ENCODE measurements at regions not wholly inside any gene's neighbourhood (a gene's known extent, or its start where the extent isn't known, plus 50 kb on each side); places are given as distances from the start of the nearest gene placed in this dataset.
A peak's percentile ranks its signal among the peaks of the same experiment; 100 is the strongest.

- no peak overlapping the region for H3K4me3 Mint-ChIP-seq (ENCODE audit: low read depth, unreplicated experiment)
- peaks cover 8% of the 10 kb centered on the region for H3K27me3 Mint-ChIP-seq (ENCODE audit: unreplicated experiment)
- no peak for TF ChIP-seq CTCF (IDR thresholded peaks at IDR 0.05; ENCODE audit: unreplicated experiment)
- peaks cover 35% of the 10 kb centered on the region for H3K4me1 Mint-ChIP-seq (ENCODE audit: low read depth, unreplicated experiment)
- no TSS peak for BruUV-seq (replicated peaks)
- intact Hi-C loops (cut with micrococcal nuclease; ENCODE audit: unreplicated experiment): no loop called here
- H3K27ac Mint-ChIP-seq (ENCODE audit: unreplicated experiment): no peak overlapping the region
- H3K36me3 Mint-ChIP-seq (ENCODE audit: insufficient read depth, unreplicated experiment): no peaks in the 10 kb centered on the region
- peaks cover 3% of the 10 kb centered on the region for H3K9me3 Mint-ChIP-seq (ENCODE audit: low read depth, unreplicated experiment)
- CTCF ChIA-PET: interaction anchor here (0.7 to 1.4 kb wide), 5 partner anchors 12 to 510 kb away, joined by 3 to 6 read pairs (median 4); no protein-coding TSS in a partner anchor
- peak; percentile 99 for DNase-seq
These were observed 212.4 kb downstream of the OPA1 start for GRCh38 chr3:193805448-193805847.

GRCh38 chr3:193808317-193808716 lies 215.3 kb downstream of the OPA1 start:
- Mint-ChIP-seq H3K27ac (ENCODE audit: unreplicated experiment) (no peak overlapping the region), H3K27me3 (ENCODE audit: unreplicated experiment) (peaks cover 8% of the 10 kb centered on the region), H3K4me3 (ENCODE audit: low read depth, unreplicated experiment) (no peak overlapping the region), H3K9me3 (ENCODE audit: low read depth, unreplicated experiment) (peaks cover 3% of the 10 kb centered on the region), H3K36me3 (ENCODE audit: insufficient read depth, unreplicated experiment) (no peaks in the 10 kb centered on the region), H3K4me1 (ENCODE audit: low read depth, unreplicated experiment) (peaks cover 39% of the 10 kb centered on the region)
- TF ChIP-seq CTCF (IDR thresholded peaks at IDR 0.05; ENCODE audit: unreplicated experiment): no peak
- no peak for DNase-seq
- no TSS peak for BruUV-seq (replicated peaks)
- CTCF ChIA-PET: no interaction called here
- intact Hi-C loops (cut with micrococcal nuclease; ENCODE audit: unreplicated experiment): no loop called here

- intact Hi-C loops (cut with micrococcal nuclease; ENCODE audit: unreplicated experiment): no loop called here
- peaks cover 3% of the 10 kb centered on the region for H3K9me3 Mint-ChIP-seq (ENCODE audit: low read depth, unreplicated experiment)
- H3K4me3 Mint-ChIP-seq (ENCODE audit: low read depth, unreplicated experiment): no peak overlapping the region
- TF ChIP-seq CTCF (IDR thresholded peaks at IDR 0.05; ENCODE audit: unreplicated experiment): no peak
- H3K36me3 Mint-ChIP-seq (ENCODE audit: insufficient read depth, unreplicated experiment): no peaks in the 10 kb centered on the region
- BruUV-seq (replicated peaks): no TSS peak
- H3K27me3 Mint-ChIP-seq (ENCODE audit: unreplicated experiment): peaks cover 8% of the 10 kb centered on the region
- no peak for DNase-seq
- H3K27ac Mint-ChIP-seq (ENCODE audit: unreplicated experiment): no peak overlapping the region
- CTCF ChIA-PET: no interaction called here
- H3K4me1 Mint-ChIP-seq (ENCODE audit: low read depth, unreplicated experiment): peaks cover 44% of the 10 kb centered on the region
These were observed 216.1 kb downstream of the OPA1 start for GRCh38 chr3:193809106-193809505.

DNA sequence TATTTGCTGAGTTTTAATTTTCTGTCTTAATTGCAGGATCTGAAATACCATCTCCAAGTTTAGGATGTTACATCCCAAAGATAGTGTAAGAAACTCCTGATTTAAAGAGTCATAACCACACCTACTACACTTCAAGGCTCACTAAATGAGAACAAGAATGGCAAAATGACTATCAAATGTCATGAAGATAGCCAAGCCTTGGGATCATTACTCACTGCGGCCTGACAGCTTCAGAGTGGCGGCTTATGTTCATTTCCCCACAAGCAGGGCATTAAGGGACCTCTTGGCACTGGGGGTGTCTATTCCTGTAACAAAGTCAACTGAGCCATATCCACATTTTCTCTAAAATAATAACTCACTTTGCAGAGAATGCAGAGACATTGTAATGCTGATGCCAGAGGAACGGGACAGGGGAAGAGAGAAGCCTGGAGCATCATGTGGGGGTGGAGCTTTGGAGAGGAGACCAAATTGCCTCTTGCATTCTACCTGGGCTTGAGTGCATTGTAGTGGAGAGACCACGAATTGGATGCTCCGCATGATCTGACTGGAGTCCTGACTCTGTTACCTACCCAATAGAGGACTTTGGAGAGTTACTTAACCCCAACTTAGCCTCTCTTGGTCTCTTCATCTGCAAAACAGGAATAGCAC lies 219.2 kb downstream of the OPA1 start:
- H3K27ac Mint-ChIP-seq (ENCODE audit: unreplicated experiment): no peak overlapping the region
- intact Hi-C loops (cut with micrococcal nuclease; ENCODE audit: unreplicated experiment): no loop called here
- peaks cover 30% of the 10 kb centered on the region for H3K4me1 Mint-ChIP-seq (ENCODE audit: low read depth, unreplicated experiment)
- CTCF ChIA-PET: interaction anchor here (0.6 kb wide), 1 partner anchor 200 kb away, joined by 4 read pairs; no protein-coding TSS in a partner anchor
- no peaks in the 10 kb centered on the region for H3K9me3 Mint-ChIP-seq (ENCODE audit: low read depth, unreplicated experiment)
- no peak for DNase-seq
- no peaks in the 10 kb centered on the region for H3K36me3 Mint-ChIP-seq (ENCODE audit: insufficient read depth, unreplicated experiment)
- TF ChIP-seq CTCF (IDR thresholded peaks at IDR 0.05; ENCODE audit: unreplicated experiment): no peak
- H3K4me3 Mint-ChIP-seq (ENCODE audit: low read depth, unreplicated experiment): no peak overlapping the region
- no peaks in the 10 kb centered on the region for H3K27me3 Mint-ChIP-seq (ENCODE audit: unreplicated experiment)
- no TSS peak for BruUV-seq (replicated peaks)

Data from Calu3 (cell line).